ENCODE measurements at regions not wholly inside any gene's neighbourhood (a gene's known extent, or its start where the extent isn't known, plus 50 kb on each side); places are given as distances from the start of the nearest gene placed in this dataset.

DNA sequence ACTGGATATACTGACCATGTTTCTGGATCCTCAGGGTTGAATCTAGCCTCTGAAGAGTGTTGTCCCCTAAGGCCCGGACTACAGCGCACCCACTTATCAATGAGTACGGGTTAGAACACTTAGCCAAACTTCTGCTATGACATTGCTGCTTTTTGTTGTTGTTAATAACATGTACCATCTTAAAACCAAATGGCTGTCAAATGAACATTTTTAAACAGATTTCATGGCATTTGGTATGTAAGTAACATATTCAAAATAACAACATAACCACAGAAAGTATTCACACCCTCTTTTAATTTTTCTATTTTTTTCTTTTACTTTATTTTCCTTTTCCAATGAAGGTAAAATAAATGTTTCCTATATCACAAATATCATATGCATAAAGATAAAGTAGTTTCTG is 1292.5 kb upstream of the TENM4 start:
- in situ Hi-C loops (cut with MboI; ENCODE audit: low pct_unique_long_range_greater_than_20kb, low sequenced_read_pairs, unreplicated experiment) = no loop called here
- DNase-seq (ENCODE audit: low spot score) = no peak
- no peak for TF ChIP-seq CTCF (IDR thresholded peaks at IDR 0.05; ENCODE audit: extremely low read depth, insufficient read depth, missing control alignments)

- peak; percentile 7 for DNase-seq (ENCODE audit: low spot score)
- in situ Hi-C loops (cut with MboI; ENCODE audit: low pct_unique_long_range_greater_than_20kb, low sequenced_read_pairs, unreplicated experiment) = no loop called here
- TF ChIP-seq CTCF (IDR thresholded peaks at IDR 0.05; ENCODE audit: extremely low read depth, insufficient read depth, missing control alignments) = peak; percentile 45
Observed at GRCh38 chr11:80727315-80727714, 1286.5 kb upstream of the TENM4 start.

GRCh38 chr11:80726236-80726635 is 1285.4 kb upstream of the TENM4 start:
- no peak for DNase-seq (ENCODE audit: low spot score)
- no peak for TF ChIP-seq CTCF (IDR thresholded peaks at IDR 0.05; ENCODE audit: extremely low read depth, insufficient read depth, missing control alignments)
- in situ Hi-C loops (cut with MboI; ENCODE audit: low pct_unique_long_range_greater_than_20kb, low sequenced_read_pairs, unreplicated experiment) = no loop called here

DNA sequence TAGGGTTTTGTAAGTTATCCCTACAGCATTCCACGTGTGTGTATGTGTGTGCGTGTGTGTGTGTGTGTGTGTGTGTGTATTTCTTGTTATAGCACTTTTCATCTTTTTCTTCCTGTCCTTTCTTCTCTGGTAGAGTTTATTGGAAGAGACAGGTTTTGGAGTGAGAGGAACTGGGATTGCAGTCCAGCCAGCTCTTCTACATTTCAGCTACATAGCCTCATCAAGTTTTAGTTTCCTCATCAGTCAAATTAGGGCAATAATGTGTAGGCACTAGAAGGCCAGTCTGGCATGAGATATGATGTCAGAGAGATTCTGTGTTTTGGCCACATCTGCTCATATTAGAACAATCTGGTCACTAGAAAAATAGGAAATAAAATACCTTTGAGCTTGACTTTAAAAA is 1283.5 kb upstream of the TENM4 start:
- in situ Hi-C loops (cut with MboI; ENCODE audit: low pct_unique_long_range_greater_than_20kb, low sequenced_read_pairs, unreplicated experiment) = no loop called here
- TF ChIP-seq CTCF (IDR thresholded peaks at IDR 0.05; ENCODE audit: extremely low read depth, insufficient read depth, missing control alignments) = no peak
- no peak for DNase-seq (ENCODE audit: low spot score)

DNA sequence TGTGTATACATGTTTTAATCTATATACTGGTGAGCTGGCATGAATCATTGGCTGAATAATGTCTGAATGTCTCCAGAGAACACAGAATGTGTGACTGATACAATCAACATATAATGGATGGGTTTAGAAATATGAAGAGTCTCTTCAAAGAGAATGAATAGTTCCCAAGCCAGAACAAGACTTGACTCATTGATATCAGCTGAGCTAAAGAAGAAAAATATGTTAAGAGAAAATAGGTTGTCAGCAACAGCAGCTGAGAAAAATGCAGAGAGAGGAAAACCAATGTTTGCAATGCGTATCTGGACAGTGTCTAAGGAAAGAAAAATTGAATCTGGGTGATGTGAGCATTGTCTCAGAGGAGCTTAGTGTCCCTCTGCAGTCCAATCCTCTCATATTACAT is 1281.8 kb upstream of the TENM4 start:
- DNase-seq (ENCODE audit: low spot score) = no peak
- in situ Hi-C loops (cut with MboI; ENCODE audit: low pct_unique_long_range_greater_than_20kb, low sequenced_read_pairs, unreplicated experiment) = no loop called here
- no peak for TF ChIP-seq CTCF (IDR thresholded peaks at IDR 0.05; ENCODE audit: extremely low read depth, insufficient read depth, missing control alignments)

- no peak for DNase-seq (ENCODE audit: low spot score)
- in situ Hi-C loops (cut with MboI; ENCODE audit: low pct_unique_long_range_greater_than_20kb, low sequenced_read_pairs, unreplicated experiment) = no loop called here
Observed at GRCh38 chr11:80720295-80720694, 1279.5 kb upstream of the TENM4 start.

More at GRCh38 chr11:80720295-80720694, 1279.5 kb upstream of the TENM4 start:
- no peak for TF ChIP-seq CTCF (IDR thresholded peaks at IDR 0.05; ENCODE audit: extremely low read depth, insufficient read depth, missing control alignments)

All from GM13977 (cell line).